ENCODE measurements at regions not wholly inside any gene's neighbourhood (a gene's known extent, or its start where the extent isn't known, plus 50 kb on each side); places are given as distances from the start of the nearest gene placed in this dataset.

DNA sequence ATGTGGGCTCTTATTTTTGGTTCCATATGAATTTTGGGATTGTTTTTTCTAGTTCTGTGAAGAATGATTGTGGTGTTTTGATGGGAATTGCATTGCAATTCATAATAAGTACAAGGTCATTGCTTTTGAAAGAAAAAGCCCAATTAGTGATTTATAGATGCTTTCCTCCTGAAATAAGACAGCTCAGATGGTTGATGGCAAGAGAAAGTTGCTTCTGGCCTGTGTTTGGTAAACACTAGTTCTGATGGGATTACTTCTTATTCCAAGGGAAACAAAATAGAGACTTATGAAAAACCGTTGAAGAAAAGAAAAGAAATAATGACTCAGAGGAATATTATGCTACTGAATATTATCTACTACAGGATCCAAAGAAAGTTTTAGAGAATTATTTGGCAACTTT is 144.9 kb downstream of the SPANXA1 start:
- H3K4me3 ChIP-seq (ENCODE audit: low read depth, low read length), result no peak overlapping the region
- H3K36me3 ChIP-seq, result no peaks in the 10 kb centered on the region
- H3K27me3 ChIP-seq, result no peaks in the 10 kb centered on the region
- TF ChIP-seq, protein P1, sequence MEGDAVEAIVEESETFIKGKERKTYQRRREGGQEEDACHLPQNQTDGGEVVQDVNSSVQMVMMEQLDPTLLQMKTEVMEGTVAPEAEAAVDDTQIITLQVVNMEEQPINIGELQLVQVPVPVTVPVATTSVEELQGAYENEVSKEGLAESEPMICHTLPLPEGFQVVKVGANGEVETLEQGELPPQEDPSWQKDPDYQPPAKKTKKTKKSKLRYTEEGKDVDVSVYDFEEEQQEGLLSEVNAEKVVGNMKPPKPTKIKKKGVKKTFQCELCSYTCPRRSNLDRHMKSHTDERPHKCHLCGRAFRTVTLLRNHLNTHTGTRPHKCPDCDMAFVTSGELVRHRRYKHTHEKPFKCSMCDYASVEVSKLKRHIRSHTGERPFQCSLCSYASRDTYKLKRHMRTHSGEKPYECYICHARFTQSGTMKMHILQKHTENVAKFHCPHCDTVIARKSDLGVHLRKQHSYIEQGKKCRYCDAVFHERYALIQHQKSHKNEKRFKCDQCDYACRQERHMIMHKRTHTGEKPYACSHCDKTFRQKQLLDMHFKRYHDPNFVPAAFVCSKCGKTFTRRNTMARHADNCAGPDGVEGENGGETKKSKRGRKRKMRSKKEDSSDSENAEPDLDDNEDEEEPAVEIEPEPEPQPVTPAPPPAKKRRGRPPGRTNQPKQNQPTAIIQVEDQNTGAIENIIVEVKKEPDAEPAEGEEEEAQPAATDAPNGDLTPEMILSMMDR (IDR thresholded peaks at IDR 0.05; ENCODE audit: low read depth, low read length), result no peak
- no peaks in the 10 kb centered on the region for H3K4me1 ChIP-seq
- no peaks in the 10 kb centered on the region for H3K9me3 ChIP-seq
- DNase-seq, result no peak

DNA sequence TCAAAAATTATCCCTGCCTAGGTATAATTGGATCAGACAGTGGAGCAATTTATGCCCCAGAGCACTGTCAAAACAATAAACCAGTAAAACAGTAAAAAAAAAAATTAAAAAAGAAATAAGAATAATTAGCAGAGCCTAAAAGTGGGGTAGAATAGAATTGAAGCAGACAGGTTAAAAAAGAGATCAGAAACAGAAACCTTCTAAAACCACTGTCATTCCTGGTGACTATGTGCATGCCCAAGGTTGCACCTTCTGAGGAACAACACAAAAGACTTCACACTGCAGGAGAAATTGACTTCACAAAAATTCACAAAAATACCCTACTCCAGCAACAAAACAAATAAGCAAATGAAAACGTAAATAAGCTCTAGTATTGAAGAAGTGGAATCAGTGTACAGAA is 168.6 kb downstream of the SPANXA1 start:
- Histone ChIP-seq H3K9me3 (no peaks in the 10 kb centered on the region), H3K4me3 (ENCODE audit: low read depth, low read length) (no peak overlapping the region), H3K4me1 (no peaks in the 10 kb centered on the region), H3K27me3 (no peaks in the 10 kb centered on the region), H3K36me3 (no peaks in the 10 kb centered on the region)
- TF ChIP-seq, protein P1 (IDR thresholded peaks at IDR 0.05; ENCODE audit: low read depth, low read length), result no peak
- no peak for DNase-seq

DNA sequence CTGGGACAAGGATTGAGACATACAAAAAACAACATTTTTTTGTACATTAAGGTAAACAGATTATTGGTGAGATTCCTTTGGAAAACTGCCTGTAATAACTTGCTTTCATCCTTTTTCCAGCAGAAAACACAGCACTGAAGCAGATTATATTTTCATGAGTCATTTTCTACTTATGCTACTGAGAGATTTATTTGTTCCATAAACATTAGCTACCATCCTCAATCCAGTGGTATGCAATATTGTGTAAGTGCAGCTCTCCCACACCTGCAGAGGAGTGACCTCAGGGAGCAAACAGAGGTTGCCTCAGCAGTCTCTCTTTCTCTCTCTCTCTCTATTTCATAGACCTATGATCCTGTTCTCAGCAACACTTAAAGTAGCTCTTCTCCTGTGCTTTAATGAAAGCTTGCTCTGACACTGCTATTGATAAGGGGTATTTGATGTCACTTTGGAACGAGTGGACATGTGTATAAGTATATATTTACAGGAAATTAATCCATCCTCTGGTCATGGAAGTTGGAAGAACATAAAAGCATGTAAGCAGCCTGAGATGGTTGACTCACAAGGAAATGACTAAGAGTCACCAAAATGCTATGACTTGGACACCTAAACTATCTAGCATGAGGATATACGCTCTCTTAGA is 163.7 kb upstream of the SPANXC start:
- DNase-seq, result no peak
- H3K4me3 ChIP-seq (ENCODE audit: low read depth, low read length), result no peak overlapping the region
- no peaks in the 10 kb centered on the region for H3K9me3 ChIP-seq
- no peaks in the 10 kb centered on the region for H3K36me3 ChIP-seq
- no peaks in the 10 kb centered on the region for H3K4me1 ChIP-seq
- H3K27me3 ChIP-seq, result no peaks in the 10 kb centered on the region
- TF ChIP-seq, protein P1 (IDR thresholded peaks at IDR 0.05; ENCODE audit: low read depth, low read length), result no peak

DNA sequence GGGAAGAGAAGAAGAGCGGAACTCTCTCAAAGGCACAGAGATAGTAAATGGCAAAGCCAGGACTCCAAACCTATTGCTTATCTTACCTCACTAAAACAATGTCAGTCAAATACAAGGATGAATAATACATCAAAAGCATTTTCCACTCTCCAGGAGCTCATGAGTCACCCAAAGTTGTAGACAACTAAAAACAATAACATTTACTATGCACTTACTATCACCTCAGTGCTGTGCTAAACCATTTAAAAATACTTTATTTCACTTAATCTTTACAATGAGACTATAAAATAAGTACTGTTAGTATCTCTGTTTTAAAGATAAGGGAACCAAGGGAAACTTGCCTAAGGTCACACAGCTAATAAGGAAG is 163.2 kb upstream of the SPANXC start:
- no peaks in the 10 kb centered on the region for H3K9me3 ChIP-seq
- no peaks in the 10 kb centered on the region for H3K36me3 ChIP-seq
- DNase-seq, result no peak
- no peaks in the 10 kb centered on the region for H3K4me1 ChIP-seq
- H3K27me3 ChIP-seq, result no peaks in the 10 kb centered on the region
- H3K4me3 ChIP-seq (ENCODE audit: low read depth, low read length), result no peak overlapping the region
- TF ChIP-seq, protein P1 (IDR thresholded peaks at IDR 0.05; ENCODE audit: low read depth, low read length), result no peak

DNA sequence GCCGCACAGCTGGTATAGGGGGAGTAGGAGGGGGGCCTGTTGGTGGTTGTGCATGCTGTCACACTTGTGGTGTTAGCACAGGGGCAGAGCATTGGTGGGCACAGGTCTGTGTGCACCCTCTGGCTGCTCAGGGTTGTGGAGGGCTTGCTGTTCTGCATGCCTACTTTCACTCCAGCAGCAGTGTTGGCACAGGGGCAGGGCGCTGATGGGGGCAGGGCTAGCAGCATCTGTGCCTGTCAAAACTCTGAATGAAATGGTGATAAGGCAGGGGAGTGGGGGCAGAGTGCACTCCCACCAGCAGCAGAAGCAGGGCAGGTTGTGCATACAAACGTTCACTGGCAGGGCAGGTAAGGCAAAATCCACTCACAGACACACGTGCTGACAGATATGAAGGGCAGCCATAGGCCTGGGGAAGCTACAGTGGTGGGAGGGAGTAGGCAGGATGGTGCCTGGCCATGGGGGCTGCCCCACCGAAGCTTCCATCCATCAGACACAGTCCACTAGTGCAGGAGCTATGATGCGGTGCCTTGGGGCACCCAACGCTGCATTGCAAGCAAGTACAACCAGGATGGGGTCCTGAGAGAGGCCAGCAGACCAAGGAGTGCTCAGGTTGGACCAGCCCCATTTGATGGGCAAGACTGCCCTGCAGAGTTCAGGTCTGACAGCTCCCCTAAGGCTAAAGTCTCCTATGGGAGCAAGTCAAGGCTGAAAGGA is 160.7 kb upstream of the SPANXC start:
- Histone ChIP-seq H3K9me3 (no peaks in the 10 kb centered on the region), H3K27me3 (no peaks in the 10 kb centered on the region)
- TF ChIP-seq, protein P1 (IDR thresholded peaks at IDR 0.05; ENCODE audit: low read depth, low read length), result no peak

DNA sequence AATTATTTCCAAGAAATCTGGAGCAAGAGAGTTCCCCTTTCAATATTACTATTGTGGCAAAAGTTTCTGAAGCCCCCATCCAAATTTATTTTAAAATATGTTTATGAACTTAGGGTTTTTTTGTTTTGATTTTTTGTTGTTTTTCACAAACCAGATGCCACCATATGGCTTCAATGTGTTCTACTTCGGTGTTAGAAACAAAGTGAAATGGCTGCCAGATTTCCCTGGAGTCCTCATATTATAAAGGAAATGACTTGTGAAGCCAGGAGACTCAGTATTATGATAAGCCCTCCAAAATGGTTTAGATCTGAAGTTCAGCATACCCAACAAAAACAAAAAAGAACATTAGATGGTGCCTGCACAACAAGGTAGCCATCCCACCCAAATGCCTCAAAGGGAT is 154.2 kb upstream of the SPANXC start:
- no peak overlapping the region for H3K4me3 ChIP-seq (ENCODE audit: low read depth, low read length)
- no peaks in the 10 kb centered on the region for H3K4me1 ChIP-seq
- DNase-seq, result no peak
- TF ChIP-seq, protein P1 (IDR thresholded peaks at IDR 0.05; ENCODE audit: low read depth, low read length), result no peak
- no peaks in the 10 kb centered on the region for H3K9me3 ChIP-seq
- no peaks in the 10 kb centered on the region for H3K36me3 ChIP-seq
- H3K27me3 ChIP-seq, result no peaks in the 10 kb centered on the region

More for the DNA sequence above, 160.7 kb upstream of the SPANXC start:
- DNase-seq, result no peak
- Histone ChIP-seq H3K36me3 (no peaks in the 10 kb centered on the region), H3K4me1 (no peaks in the 10 kb centered on the region), H3K4me3 (ENCODE audit: low read depth, low read length) (no peak overlapping the region)

Measured in BE2C (cell line).